Tongue (tissue), 1 donor: ENCODE measurements at regions not wholly inside any gene's neighbourhood (a gene's known extent, or its start where the extent isn't known, plus 50 kb on each side); places are given as distances from the start of the nearest gene placed in this dataset.
A peak's percentile ranks its signal among the peaks of the same experiment; 100 is the strongest.
"Not testable (repeated sequence)": the region's sequence is repeated elsewhere in the genome, so short reads cannot be mapped to it uniquely, and the experiment has no call there.

Experiments
- DNase-seq: peaks from one replicate; pipeline ENCODE4 v3.0.0-alpha.2; 2015

DNA sequence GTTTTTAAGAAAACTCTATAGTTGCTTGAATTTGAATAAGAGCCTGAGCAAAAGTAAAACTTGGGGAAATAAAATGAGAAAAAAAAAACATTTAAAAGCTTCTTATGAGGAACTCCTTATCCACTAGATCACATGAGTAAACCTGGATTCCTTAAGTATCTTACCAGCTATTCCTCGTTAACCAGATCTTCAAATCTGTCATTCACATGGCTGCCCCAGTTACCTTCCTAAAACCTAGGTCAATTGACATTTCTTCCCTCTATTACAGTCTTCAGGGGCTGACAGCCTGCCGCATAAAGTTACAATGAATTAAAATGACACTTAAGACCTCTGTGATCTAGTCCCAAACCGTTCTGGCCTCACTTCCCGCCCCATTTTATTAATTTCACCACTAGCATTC, 583.6 kb downstream of the NR2F2 start:
- no peak for DNase-seq

DNA sequence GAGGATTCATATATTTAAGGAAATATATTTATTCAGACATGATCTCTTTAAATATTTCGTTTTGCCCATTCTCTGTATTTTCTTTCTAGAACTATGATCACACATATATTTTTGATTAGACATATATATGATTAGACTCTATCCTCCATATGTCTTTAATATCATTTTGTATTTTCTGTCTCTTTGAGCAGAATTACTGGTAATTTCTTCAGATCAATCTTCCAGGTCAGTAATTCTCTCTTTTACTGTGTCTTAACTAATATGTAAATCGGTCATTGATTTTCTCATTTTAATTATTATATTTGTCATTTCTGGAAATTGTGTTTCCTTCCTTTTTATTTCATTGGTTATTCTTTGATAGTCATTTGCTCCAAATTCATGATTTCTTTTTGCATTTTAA, 586.2 kb downstream of the NR2F2 start:
- no peak for DNase-seq

DNA sequence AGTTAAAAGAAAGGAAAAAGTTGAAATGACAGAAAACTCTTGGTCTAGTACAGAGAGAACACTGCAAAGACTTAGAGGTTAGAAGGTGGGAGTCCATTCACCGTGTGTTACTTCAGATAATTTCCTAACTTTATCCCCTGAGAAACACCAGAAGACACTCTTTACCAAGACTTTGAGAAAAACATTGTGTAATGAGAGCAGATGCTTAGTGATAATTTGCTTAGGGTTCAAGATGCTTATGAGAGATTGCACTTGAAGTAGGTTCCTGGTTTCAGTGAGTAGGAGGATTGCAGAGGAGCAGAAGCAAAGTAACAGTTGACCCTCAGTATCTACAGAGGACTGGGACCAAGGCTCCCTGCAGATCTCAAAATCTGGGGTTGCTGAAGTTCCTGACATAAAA, 594.1 kb downstream of the NR2F2 start:
- DNase-seq, result no peak

DNA sequence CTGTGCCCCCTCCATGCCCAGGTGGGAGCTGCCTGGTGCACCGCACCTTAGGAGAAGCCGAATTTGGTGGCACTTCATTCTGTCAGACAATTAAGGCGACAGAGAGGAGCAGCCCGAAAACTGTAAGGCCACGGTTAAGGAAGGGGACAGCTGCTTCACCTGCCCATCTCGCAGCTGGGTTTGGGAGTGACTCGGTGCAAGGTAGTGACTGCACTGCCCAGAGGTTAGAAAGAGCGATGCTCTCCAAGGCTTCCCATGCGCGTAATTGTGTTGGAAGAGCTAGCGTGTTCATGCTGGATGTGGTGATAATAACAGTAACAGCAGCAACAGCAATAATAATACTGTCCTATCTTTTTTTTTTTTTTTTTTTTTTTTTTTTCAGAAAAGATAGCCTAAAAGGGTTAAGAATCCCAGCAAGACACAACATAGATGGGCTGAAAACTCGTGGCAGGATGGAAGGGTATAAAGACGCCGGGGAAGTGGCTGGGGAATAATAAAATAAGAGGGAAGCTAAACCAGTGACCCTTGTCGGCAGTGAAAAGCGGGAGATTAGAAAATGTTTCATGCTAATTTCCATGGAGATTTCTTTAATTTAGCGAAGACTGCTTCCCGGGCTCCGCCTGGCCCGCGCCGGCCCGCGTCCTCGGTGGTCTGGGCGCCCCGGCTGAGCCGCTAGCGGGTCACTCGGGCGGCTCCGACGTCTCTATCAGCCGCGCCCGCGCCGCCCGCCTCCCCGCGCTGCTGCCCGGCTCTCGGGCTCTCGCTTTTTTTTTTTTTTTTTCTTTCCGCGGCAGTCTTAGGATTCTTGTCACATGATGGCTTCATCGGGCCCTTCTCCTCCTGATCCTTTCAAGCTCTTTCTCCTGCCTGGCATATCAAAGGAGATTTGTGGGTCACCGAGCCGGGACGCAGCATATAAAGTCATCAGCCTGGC, 617.1 kb downstream of the NR2F2 start:
- peak; percentile 37 for DNase-seq

DNA sequence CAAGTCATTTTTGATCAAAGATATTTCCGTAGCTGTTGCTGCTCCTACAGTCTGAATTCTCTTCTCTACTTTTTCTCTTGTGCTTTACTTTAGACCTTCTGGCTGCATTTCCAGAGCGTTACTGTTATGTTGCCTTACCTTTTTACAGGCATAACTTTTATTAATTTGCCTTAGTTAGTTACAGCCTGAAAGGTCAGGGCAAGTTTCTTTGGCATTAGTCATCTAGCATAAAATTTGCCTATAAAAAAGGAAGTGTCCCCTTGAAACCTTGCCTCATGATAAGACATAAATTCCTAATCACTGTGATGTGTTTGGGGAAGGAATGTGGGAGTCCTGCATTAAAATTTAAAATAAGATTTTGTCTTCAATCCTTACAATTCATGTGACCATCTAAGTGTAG, 618.5 kb downstream of the NR2F2 start:
- no peak for DNase-seq

DNA sequence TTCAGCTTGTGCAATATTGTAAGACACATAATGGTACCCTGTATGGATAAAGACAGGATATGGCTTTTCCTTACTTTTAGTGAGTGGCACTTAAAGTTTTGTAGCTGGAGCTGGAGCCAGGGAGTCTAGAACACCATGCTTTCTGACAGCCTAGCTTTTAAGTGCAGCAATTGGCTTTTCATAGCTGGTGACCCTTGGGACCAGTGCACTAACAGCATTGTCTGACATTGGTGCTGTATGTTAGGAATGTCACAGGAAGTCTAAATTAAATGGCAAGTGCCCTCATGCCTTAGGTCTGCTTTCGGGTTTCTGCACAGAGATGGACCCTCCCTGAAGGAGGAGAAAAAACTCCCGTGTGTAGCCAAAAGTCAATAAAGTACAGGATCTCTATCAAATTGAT, 628.2 kb downstream of the NR2F2 start:
- DNase-seq, result no peak

DNA sequence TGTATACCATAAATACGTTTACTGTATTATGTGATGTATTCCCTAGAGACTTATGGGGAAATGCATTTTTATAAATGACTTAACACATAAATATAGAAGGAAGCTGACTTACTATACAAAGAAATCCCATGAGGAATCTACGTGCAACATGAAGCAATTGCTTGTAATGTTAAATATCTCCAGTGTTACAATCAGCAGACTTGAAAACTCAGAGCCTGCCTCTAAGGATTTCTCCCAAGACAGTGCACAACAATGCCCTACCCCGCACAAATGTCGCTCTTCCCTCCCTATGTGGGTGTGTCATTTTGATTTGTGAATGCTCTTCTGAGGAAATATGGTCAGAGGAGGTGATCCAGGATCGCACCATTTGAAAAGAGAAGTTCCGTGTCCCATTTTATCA, 629.0 kb downstream of the NR2F2 start:
- DNase-seq, result no peak

DNA sequence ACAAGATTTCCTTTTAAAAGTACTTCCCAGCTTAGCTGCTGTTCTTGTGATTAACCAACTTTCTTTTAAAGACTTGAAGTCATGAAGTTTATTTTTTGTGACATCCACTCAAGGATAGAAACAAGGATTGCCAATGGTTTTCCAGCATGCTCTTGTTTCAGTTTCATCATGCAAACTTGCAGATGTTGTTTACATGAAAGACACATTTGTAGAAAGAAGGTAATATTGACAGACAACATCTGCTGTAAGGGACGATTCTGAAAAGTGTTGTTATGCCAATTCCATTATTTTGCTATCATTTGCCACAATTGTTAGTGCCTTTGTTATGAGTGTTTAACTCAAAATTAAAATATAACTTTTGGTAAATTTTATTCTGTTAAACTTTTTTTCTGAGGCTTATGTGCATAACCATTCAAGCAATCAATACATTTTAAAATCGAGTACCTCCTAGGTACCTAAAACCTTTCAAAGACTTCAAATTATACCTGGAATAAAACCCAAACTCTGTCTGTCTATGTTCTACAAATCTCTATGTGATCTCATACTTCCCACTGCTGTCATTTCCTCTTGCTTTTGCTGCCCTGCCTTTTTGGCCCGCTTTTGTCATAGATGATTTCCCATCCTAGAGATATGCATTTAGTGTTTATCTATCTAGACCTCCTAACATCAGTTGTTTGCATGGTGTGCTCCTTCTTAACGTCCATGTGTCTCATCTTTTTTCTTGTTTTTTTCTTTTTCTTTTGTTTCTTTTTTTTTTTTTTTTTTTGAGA, 630.4 kb downstream of the NR2F2 start:
- DNase-seq, result peak; percentile 17

DNA sequence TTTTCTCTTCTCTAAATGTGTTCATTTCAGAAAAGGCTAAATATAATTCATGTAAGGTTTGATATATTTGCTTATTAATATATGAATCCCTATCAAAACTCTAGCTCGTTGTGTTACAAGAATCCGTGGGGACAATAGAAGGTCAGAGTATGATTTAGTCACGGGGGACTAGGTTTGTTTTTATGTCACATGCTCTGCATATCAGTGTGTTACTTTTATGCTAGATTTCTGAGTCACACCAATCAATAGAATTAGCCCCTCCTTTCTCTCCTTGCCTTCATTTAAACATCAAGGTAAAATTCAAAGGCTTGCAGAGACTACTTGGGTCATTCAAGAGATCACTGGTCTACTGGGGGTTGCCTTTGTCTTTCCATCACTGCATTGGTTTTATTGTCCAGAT, 636.1 kb downstream of the NR2F2 start:
- no peak for DNase-seq

DNA sequence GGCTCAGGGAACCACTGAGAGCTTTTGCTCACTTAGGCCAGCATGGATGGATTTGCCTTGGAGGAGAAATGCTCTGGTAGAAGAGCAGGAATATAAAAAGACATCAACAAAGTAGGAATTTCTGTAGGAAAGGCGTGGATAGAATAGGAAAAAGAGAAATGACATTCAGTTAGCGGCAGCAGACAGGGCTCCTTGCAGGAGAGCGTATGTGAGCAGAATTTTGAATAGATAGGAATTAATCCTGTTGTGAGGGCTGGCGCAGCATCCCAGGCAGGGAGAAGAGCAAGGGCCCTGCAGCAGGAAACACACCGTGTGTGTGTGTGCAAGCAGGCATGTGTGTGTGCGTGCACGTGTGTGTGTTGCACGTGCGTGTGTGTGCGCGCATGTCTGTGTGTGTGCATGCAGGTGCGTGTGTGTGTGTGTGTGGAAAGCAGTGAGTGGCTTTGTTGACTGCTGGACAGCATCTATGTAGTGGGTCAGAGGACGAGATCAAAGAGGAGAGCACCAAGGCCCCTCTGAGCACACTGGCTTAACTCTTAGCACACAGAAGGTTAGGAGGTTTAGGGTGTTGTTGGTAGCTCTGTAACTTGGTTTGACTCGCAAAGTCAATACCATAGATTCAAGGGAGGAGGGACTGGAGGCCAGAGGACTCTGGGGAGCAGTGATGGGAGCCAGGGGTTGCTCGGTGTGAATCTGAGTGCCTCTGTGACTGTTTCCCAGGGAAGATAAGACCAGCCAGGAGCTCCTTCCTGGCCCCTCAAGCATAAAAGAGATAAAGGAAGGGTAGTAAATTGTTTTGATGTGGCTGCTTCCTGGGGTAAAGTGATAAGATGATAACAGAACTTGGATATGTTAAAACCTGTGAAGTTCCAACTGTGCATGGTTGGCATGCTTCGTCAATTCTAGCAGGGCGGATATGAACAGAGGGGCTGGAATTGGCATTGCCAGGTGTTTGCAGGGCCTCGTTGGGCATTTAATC, 639.5 kb downstream of the NR2F2 start:
- DNase-seq, result no peak

DNA sequence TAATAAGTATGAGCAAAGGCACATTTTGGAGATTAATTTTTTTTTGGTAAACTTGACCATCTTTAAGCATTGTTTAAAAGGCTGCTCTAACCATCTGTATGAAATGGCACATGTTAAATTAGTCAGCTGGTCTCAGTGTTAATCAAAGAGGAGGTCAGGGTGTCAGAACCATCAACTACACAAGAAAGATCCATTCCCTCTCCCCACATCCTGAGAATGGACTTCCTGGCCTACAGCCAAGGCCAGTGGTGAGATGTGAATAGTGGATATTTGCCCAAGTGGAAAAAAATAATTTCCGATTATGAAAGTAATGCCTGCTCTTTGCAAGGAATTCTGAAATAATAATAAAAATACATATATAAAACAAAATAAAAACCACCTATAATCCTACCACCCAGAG, 641.7 kb downstream of the NR2F2 start:
- no peak for DNase-seq

DNA sequence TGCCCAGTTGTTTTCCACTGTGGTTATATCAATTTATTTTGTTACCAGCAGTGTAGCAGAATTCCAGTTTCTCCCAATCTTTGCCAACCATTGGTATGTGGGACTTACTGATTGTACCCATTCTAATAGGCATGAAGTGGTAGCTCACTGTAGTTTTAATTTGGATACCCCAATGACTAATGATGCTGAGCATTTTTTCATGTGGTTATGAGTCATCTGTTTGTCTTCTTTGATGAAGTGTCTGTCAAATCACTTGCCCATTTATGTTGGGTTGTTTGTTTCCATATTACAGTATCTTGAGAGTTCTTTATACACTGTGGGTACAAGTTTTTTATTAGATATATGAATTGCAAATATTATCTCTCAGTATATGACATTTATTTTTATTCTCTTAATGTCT, 644.3 kb downstream of the NR2F2 start:
- no peak for DNase-seq

DNA sequence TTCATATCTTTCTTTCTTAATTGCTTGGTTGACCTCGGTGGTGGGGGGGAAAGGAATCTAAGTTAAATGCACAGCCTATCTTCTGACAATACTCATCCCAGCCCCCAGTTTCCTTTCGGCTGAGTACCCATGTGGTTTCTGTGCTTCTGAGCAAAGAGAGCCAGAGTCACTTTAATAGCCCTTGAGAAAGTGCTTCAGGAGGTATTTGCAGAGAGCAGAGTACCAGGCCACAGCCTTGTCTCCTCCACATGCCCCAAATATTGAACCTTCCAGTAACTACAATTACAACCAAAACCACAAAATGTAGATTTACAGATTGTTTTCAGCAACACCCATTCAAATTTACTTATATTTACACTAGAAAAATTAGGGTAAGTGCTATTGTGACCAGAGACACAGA, 647.4 kb downstream of the NR2F2 start:
- no peak for DNase-seq

DNA sequence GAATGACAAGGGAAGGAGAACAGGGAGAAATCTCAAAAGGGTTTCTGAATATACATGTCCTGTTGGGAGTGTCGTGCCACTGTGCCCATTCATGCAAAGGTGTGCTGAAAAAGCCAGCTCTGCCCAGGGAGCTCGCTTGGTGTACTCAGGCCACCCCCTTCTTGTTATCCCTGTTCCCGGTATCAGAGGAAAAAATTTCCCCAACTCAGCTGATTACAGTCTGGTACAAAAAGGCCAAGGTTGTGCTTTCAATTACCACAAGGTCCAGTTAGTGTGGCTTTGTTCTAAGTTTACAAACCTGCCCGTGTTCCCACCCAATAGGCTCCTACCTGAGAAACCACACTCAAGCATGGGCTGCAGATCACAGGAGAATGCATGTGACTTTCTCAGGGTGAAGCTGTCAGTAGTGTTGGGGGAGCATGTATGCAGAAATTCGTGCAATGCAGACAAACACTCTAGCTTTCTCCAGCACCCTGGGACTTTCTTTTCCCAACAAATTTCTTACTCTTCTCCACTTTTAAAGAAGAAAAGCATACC, 648.5 kb downstream of the NR2F2 start:
- no peak for DNase-seq

DNA sequence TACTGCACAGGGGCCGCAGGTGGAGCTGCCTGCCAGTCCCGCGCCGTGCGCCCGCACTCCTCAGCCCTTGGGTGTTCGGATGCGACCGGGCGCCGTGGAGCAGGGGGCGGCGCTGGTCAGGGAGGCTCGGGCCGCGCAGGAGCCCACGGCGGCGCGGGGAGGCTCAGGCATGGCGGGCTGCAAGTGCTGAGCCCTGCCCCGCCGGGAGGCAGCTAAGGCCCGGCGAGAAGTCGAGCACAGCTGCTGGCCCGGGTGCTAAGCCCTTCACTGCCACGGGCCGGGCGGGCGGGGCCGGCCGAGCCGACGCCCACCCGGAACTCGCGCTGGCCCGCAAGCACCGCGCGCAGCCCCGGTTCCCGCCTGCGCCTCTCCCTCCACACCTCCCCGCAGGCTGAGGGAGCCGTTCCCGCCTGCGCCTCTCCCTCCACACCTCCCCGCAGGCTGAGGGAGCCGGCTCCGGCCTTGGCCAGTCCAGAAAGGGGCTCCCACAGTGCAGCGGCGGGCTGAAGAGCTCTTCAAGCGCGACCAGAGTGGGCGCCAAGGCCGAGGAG, 653.7 kb downstream of the NR2F2 start:
- DNase-seq, result not testable (repeated sequence)

DNA sequence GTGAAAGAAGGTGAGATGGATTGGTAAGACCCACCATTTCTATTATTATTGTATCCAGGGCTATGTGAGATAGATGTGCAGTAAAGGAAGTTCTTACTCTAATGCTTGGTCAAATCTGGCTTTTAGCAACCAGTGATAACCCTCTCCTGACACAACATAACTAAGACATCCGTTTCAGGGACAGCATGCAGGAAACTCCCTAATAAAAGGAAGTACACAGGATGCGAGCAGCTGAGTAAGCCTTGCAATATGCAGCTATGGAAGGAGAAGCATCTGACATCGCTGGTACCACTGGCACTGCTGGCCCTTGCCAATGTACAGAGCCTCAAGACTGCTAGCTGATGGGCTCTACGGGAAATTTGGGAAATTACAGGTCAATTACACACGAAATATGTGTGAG, 662.3 kb downstream of the NR2F2 start:
- no peak for DNase-seq

DNA sequence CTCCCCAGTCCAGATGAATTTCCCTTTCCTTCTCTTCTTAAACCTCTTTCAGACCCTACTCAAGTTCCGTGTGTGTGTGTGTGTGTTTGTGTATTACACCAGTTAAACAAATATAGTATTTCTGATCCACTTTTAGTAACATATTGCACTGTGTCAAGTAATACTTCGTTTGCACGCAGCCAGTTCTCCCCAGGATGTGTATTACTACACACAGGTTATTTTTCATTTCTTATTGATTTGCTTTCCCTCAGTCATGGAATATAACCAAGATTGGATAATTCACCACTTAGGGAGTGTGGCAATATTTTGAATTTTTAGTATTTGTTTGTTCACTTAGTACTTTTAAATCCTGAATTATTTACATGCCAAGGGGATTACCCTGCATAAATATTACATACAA, 667.0 kb downstream of the NR2F2 start:
- DNase-seq, result no peak

DNA sequence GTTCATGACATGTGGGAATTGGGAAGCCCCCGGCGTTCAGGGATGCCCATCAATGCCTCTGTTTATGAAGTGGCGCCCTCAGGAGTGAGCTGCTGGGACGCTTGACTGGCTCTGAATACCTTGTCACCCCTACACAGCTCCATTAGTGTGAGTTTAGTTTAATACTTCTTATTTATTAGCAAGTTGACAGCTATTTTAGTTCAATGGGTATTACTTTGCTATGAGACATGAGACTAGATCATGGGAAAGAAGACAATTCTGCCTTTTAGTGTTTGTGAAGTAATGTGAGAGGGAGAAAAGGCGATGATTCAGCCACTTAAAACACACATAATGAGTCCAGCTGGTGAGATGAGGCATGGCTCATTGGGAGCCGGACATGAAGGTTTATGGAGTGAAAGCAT, 678.5 kb downstream of the NR2F2 start:
- DNase-seq, result no peak

DNA sequence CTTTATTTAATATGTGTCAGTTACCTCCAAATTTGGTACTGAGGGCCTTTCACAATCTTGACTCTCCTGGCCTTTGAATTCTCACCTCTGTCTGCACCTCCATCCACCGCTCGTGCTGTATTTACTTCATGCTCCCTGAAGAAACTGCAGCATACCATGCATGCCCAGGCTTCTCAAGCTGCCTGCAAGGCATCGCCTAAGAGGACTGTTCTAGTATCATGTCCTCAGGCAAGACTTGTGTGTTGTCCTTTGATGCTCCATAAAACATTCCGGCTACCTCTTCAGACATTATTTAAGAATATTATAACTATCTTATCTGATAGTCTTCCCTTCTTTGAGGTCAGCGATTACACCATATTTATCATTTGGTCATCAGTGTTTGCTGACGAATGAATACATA, 682.5 kb downstream of the NR2F2 start:
- DNase-seq, result no peak

DNA sequence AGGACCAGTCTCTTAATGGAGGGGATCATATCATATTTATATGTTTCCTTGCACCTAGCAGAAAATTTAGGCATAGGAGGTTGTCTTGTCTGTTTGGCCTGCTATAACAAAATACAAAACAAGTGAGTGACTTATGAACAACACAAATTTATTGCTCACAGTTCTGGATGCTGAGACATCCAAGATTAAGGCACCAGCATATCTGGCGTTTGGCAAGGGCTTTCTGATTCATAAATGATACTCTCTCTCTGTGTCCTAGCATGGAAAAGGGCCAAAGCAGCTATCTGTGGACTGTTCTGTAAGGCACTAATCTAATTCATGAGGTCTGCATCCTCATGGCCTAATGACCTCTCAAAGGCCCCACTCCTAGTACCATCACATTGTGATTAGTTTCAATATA, 683.0 kb downstream of the NR2F2 start:
- DNase-seq, result no peak

DNA sequence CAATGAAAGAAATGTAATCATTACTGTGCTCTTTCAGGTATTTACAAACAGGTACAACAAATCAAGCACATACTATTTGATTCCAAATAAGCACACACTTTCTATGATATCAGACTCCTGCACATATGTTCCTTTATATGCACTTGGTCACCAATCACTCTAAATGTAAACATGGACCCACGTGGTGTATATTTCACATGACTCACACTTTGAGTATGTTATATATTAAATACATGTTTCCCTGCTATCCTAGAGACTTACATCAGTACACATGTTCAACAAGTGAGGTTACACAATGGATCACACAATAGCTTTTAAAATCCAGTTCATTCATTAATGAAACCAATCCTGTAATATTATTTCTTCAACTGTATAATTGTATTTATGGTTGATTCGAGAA, 683.5 kb downstream of the NR2F2 start:
- DNase-seq, result peak; percentile 13

DNA sequence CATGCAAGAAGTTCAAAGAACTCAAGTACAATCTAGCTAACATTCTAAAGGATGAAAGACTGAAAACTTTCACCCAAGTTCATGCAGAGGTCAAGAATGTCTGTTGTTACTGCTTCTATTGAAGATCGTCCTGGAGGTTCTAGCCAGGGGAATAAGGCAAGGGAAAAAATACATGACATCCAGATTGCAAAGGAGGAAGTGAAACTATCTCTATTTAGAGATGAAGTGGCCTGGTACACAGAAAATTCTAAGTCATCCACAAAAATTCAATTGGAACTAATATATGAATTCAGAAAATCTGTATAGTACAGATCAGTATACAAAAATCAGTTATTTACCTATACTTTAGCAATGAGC, 693.0 kb downstream of the NR2F2 start:
- DNase-seq, result no peak
